HG02840 (cell line): ENCODE measurements at regions not wholly inside any gene's neighbourhood (a gene's known extent, or its start where the extent isn't known, plus 50 kb on each side); places are given as distances from the start of the nearest gene placed in this dataset.
A peak's percentile ranks its signal among the peaks of the same experiment; 100 is the strongest.
"Not testable (repeated sequence)": the region's sequence is repeated elsewhere in the genome, so short reads cannot be mapped to it uniquely, and the experiment has no call there.

Experiments
- ATAC-seq: cut with Tn5 transposase; IDR thresholded peaks from one replicate; pipeline ENCODE4 v1.9.1; 2021; ENCODE audit warnings: mild to moderate bottlenecking, moderate library complexity, moderate number of reproducible peaks; ENCODE audit not compliant: unreplicated experiment, low FRiP score

GRCh38 chr5:5906778-5907177 is 471.6 kb downstream of the MED10 start:
- no peak for ATAC-seq

- ATAC-seq: no peak
Measured at GRCh38 chr5:5905186-5905585, 473.2 kb downstream of the MED10 start.

- no peak for ATAC-seq
Measured at GRCh38 chr5:5904113-5904512, 474.2 kb downstream of the MED10 start.

- no peak for ATAC-seq
Measured at GRCh38 chr5:5902678-5903646, 475.4 kb downstream of the MED10 start.

GRCh38 chr5:5900350-5900749 is 477.9 kb downstream of the ICE1 start:
- ATAC-seq: no peak

- ATAC-seq: no peak
Measured at GRCh38 chr5:5899716-5900115, 477.2 kb downstream of the ICE1 start.

GRCh38 chr5:5888284-5888683 is 465.8 kb downstream of the ICE1 start:
- ATAC-seq: no peak

GRCh38 chr5:5887833-5888232 is 465.4 kb downstream of the ICE1 start:
- ATAC-seq: no peak

GRCh38 chr5:5886812-5887486 is 464.5 kb downstream of the ICE1 start:
- ATAC-seq: peak; percentile 66

GRCh38 chr5:5886353-5886752 is 463.9 kb downstream of the ICE1 start:
- ATAC-seq: no peak

GRCh38 chr5:5885782-5886181 is 463.3 kb downstream of the ICE1 start:
- ATAC-seq: no peak

- ATAC-seq: no peak
Measured at GRCh38 chr5:5884593-5884992, 462.1 kb downstream of the ICE1 start.

GRCh38 chr5:5883562-5883961 is 461.1 kb downstream of the ICE1 start:
- ATAC-seq: no peak

GRCh38 chr5:5883146-5883545 is 460.7 kb downstream of the ICE1 start:
- ATAC-seq: no peak

- no peak for ATAC-seq
Measured at GRCh38 chr5:5882706-5883105, 460.2 kb downstream of the ICE1 start.

- no peak for ATAC-seq
Measured at GRCh38 chr5:5881294-5881693, 458.8 kb downstream of the ICE1 start.

GRCh38 chr5:5880077-5880763 is 457.7 kb downstream of the ICE1 start:
- ATAC-seq: no peak

GRCh38 chr5:5857396-5857795 is 434.9 kb downstream of the ICE1 start:
- ATAC-seq: no peak

GRCh38 chr5:5854087-5854486 is 431.6 kb downstream of the ICE1 start:
- ATAC-seq: no peak

GRCh38 chr5:5838493-5838892 is 416.0 kb downstream of the ICE1 start:
- no peak for ATAC-seq

GRCh38 chr5:5831622-5832021 is 409.1 kb downstream of the ICE1 start:
- not testable (repeated sequence) for ATAC-seq
